ENCODE measurements at regions not wholly inside any gene's neighbourhood (a gene's known extent, or its start where the extent isn't known, plus 50 kb on each side); places are given as distances from the start of the nearest gene placed in this dataset.

- DNase-seq (ENCODE audit: low read depth in 2 of 2) = no peak
Measured at GRCh38 chr14:101480747-101481530, 80.4 kb upstream of the DIO3 start.

- no peak for DNase-seq (ENCODE audit: low read depth in 2 of 2)
Measured at GRCh38 chr14:101481557-101481956, 79.7 kb upstream of the DIO3 start.

- no peak for DNase-seq (ENCODE audit: low read depth in 2 of 2)
Measured at GRCh38 chr14:101482066-101482465, 79.2 kb upstream of the DIO3 start.

- no peak for DNase-seq (ENCODE audit: low read depth in 2 of 2)
Measured at GRCh38 chr14:101483829-101484228, 77.5 kb upstream of the DIO3 start.

GRCh38 chr14:101489092-101489760 lies 72.1 kb upstream of the DIO3 start:
- no peak for DNase-seq (ENCODE audit: low read depth in 2 of 2)

GRCh38 chr14:101490771-101491170 lies 70.5 kb upstream of the DIO3 start:
- no peak for DNase-seq (ENCODE audit: low read depth in 2 of 2)

- DNase-seq (ENCODE audit: low read depth in 2 of 2) = no peak
Measured at GRCh38 chr14:101491841-101492240, 69.5 kb upstream of the DIO3 start.

GRCh38 chr14:101492716-101493115 lies 68.6 kb upstream of the DIO3 start:
- no peak for DNase-seq (ENCODE audit: low read depth in 2 of 2)

- DNase-seq (ENCODE audit: low read depth in 2 of 2) = no peak
Measured at GRCh38 chr14:101494826-101495225, 66.5 kb upstream of the DIO3 start.

- no peak for DNase-seq (ENCODE audit: low read depth in 2 of 2)
Measured at GRCh38 chr14:101495284-101495683, 66.0 kb upstream of the DIO3 start.

- no peak for DNase-seq (ENCODE audit: low read depth in 2 of 2)
Measured at GRCh38 chr14:101495827-101496775, 65.2 kb upstream of the DIO3 start.

GRCh38 chr14:101496776-101497683 lies 64.3 kb upstream of the DIO3 start:
- no peak for DNase-seq (ENCODE audit: low read depth in 2 of 2)

- no peak for DNase-seq (ENCODE audit: low read depth in 2 of 2)
Measured at GRCh38 chr14:101497684-101498525, 63.4 kb upstream of the DIO3 start.

- DNase-seq (ENCODE audit: low read depth in 2 of 2) = no peak
Measured at GRCh38 chr14:101498526-101498860, 62.8 kb upstream of the DIO3 start.

GRCh38 chr14:101499080-101499479 lies 62.2 kb upstream of the DIO3 start:
- no peak for DNase-seq (ENCODE audit: low read depth in 2 of 2)

- no peak for DNase-seq (ENCODE audit: low read depth in 2 of 2)
Measured at GRCh38 chr14:101499513-101499912, 61.8 kb upstream of the DIO3 start.

GRCh38 chr14:101500061-101500460 lies 61.2 kb upstream of the DIO3 start:
- no peak for DNase-seq (ENCODE audit: low read depth in 2 of 2)

- DNase-seq (ENCODE audit: low read depth in 2 of 2) = no peak
Measured at GRCh38 chr14:101500681-101501080, 60.6 kb upstream of the DIO3 start.

- DNase-seq (ENCODE audit: low read depth in 2 of 2) = no peak
Measured at GRCh38 chr14:101501341-101501740, 60.0 kb upstream of the DIO3 start.

GRCh38 chr14:101501858-101502615 lies 59.3 kb upstream of the DIO3 start:
- DNase-seq (ENCODE audit: low read depth in 2 of 2) = no peak
